ENCODE measurements at regions not wholly inside any gene's neighbourhood (a gene's known extent, or its start where the extent isn't known, plus 50 kb on each side); places are given as distances from the start of the nearest gene placed in this dataset.

GRCh38 chr7:127504715-127505114 is 80.7 kb downstream of the GCC1 start:
- DNase-seq (ENCODE audit: low read depth): no peak
- peak; percentile 62 for TF ChIP-seq CTCF (conservative IDR thresholded peaks at IDR 0.05; ENCODE audit: low read depth, low read length)
- no peak overlapping the region for H3K4me3 ChIP-seq (ENCODE audit: low read length)

- DNase-seq (ENCODE audit: low read depth): no peak
- no peak overlapping the region for H3K4me3 ChIP-seq (ENCODE audit: low read length)
Measured at GRCh38 chr7:127501817-127502216, 83.6 kb downstream of the GCC1 start.

GRCh38 chr7:127487381-127487780 is 94.9 kb upstream of the ZNF800 start:
- DNase-seq (ENCODE audit: low read depth): no peak
- TF ChIP-seq CTCF (conservative IDR thresholded peaks at IDR 0.05; ENCODE audit: low read depth, low read length): no peak
- no peak overlapping the region for H3K4me3 ChIP-seq (ENCODE audit: low read length)

More at GRCh38 chr7:127501817-127502216, 83.6 kb downstream of the GCC1 start:
- TF ChIP-seq CTCF (conservative IDR thresholded peaks at IDR 0.05; ENCODE audit: low read depth, low read length): no peak

GRCh38 chr7:127486654-127487053 is 94.1 kb upstream of the ZNF800 start:
- TF ChIP-seq CTCF (conservative IDR thresholded peaks at IDR 0.05; ENCODE audit: low read depth, low read length): no peak
- no peak for DNase-seq (ENCODE audit: low read depth)
- H3K4me3 ChIP-seq (ENCODE audit: low read length): no peak overlapping the region

GRCh38 chr7:127485482-127485881 is 93.0 kb upstream of the ZNF800 start:
- DNase-seq (ENCODE audit: low read depth): no peak
- H3K4me3 ChIP-seq (ENCODE audit: low read length): no peak overlapping the region
- no peak for TF ChIP-seq CTCF (conservative IDR thresholded peaks at IDR 0.05; ENCODE audit: low read depth, low read length)

GRCh38 chr7:127484954-127485353 is 92.4 kb upstream of the ZNF800 start:
- no peak overlapping the region for H3K4me3 ChIP-seq (ENCODE audit: low read length)
- no peak for TF ChIP-seq CTCF (conservative IDR thresholded peaks at IDR 0.05; ENCODE audit: low read depth, low read length)
- no peak for DNase-seq (ENCODE audit: low read depth)

- no peak for DNase-seq (ENCODE audit: low read depth)
- TF ChIP-seq CTCF (conservative IDR thresholded peaks at IDR 0.05; ENCODE audit: low read depth, low read length): no peak
- H3K4me3 ChIP-seq (ENCODE audit: low read length): no peak overlapping the region
Measured at GRCh38 chr7:127478461-127478860, 86.0 kb upstream of the ZNF800 start.

Data from retinal pigment epithelial cell (primary cell).